ENCODE measurements at regions not wholly inside any gene's neighbourhood (a gene's known extent, or its start where the extent isn't known, plus 50 kb on each side); places are given as distances from the start of the nearest gene placed in this dataset.
"Not testable (repeated sequence)": the region's sequence is repeated elsewhere in the genome, so short reads cannot be mapped to it uniquely, and the experiment has no call there.

GRCh38 chr13:88235441-88235840, 564.3 kb downstream of the SLITRK5 start:
- no peaks in the 10 kb centered on the region for H3K9me3 ChIP-seq (ENCODE audit: control insufficient read depth in 2 of 2, insufficient read depth in 1 of 2, low read length in 1 of 2)
- H3K27me3 ChIP-seq (ENCODE audit: control insufficient read depth in 2 of 2, insufficient read depth in 1 of 2, low read length in 1 of 2) = no peaks in the 10 kb centered on the region
- 95% methylated on average over 2 of the region's 2 CpGs for WGBS
- no peak overlapping the region for H3K4me3 ChIP-seq (ENCODE audit: low read length in 2 of 2)
- H3K36me3 ChIP-seq (ENCODE audit: control insufficient read depth in 2 of 2, insufficient read depth in 2 of 2, low read length in 1 of 2) = no peaks in the 10 kb centered on the region
- DNase-seq (ENCODE audit: low read depth in 6 of 9, low spot score in 9 of 9) = no peak
- H3K27ac ChIP-seq (ENCODE audit: low read depth in 1 of 2, low read length in 1 of 2) = no peak overlapping the region
- no peaks in the 10 kb centered on the region for H3K4me1 ChIP-seq (ENCODE audit: control insufficient read depth in 2 of 2, insufficient read depth in 2 of 2, low read length in 2 of 2)

GRCh38 chr13:88246239-88246638, 575.1 kb downstream of the SLITRK5 start:
- no peaks in the 10 kb centered on the region for H3K27me3 ChIP-seq (ENCODE audit: control insufficient read depth in 2 of 2, insufficient read depth in 1 of 2, low read length in 1 of 2)

GRCh38 chr13:88248393-88248792, 577.2 kb downstream of the SLITRK5 start:
- 89% methylated on average over 4 of the region's 4 CpGs for WGBS

More at GRCh38 chr13:88246239-88246638, 575.1 kb downstream of the SLITRK5 start:
- no peak overlapping the region for H3K27ac ChIP-seq (ENCODE audit: low read depth in 1 of 2, low read length in 1 of 2)
- H3K9me3 ChIP-seq (ENCODE audit: control insufficient read depth in 2 of 2, insufficient read depth in 1 of 2, low read length in 1 of 2) = no peaks in the 10 kb centered on the region
- no peaks in the 10 kb centered on the region for H3K4me1 ChIP-seq (ENCODE audit: control insufficient read depth in 2 of 2, insufficient read depth in 2 of 2, low read length in 2 of 2)
- no peak for DNase-seq (ENCODE audit: low read depth in 6 of 9, low spot score in 9 of 9)
- no peaks in the 10 kb centered on the region for H3K36me3 ChIP-seq (ENCODE audit: control insufficient read depth in 2 of 2, insufficient read depth in 2 of 2, low read length in 1 of 2)
- H3K4me3 ChIP-seq (ENCODE audit: low read length in 2 of 2) = no peak overlapping the region

GRCh38 chr13:88257706-88258105, 586.5 kb downstream of the SLITRK5 start:
- H3K36me3 ChIP-seq (ENCODE audit: control insufficient read depth in 2 of 2, insufficient read depth in 2 of 2, low read length in 1 of 2) = no peaks in the 10 kb centered on the region
- no peak overlapping the region for H3K27ac ChIP-seq (ENCODE audit: low read depth in 1 of 2, low read length in 1 of 2)
- 85% methylated on average over 3 of the region's 3 CpGs for WGBS
- H3K9me3 ChIP-seq (ENCODE audit: control insufficient read depth in 2 of 2, insufficient read depth in 1 of 2, low read length in 1 of 2) = no peaks in the 10 kb centered on the region
- no peak for DNase-seq (ENCODE audit: low read depth in 6 of 9, low spot score in 9 of 9)
- no peak overlapping the region for H3K4me3 ChIP-seq (ENCODE audit: low read length in 2 of 2)
- H3K4me1 ChIP-seq (ENCODE audit: control insufficient read depth in 2 of 2, insufficient read depth in 2 of 2, low read length in 2 of 2) = no peaks in the 10 kb centered on the region
- H3K27me3 ChIP-seq (ENCODE audit: control insufficient read depth in 2 of 2, insufficient read depth in 1 of 2, low read length in 1 of 2) = no peaks in the 10 kb centered on the region

More at GRCh38 chr13:88248393-88248792, 577.2 kb downstream of the SLITRK5 start:
- no peaks in the 10 kb centered on the region for H3K36me3 ChIP-seq (ENCODE audit: control insufficient read depth in 2 of 2, insufficient read depth in 2 of 2, low read length in 1 of 2)
- H3K4me1 ChIP-seq (ENCODE audit: control insufficient read depth in 2 of 2, insufficient read depth in 2 of 2, low read length in 2 of 2) = no peaks in the 10 kb centered on the region
- no peak overlapping the region for H3K4me3 ChIP-seq (ENCODE audit: low read length in 2 of 2)
- no peak overlapping the region for H3K27ac ChIP-seq (ENCODE audit: low read depth in 1 of 2, low read length in 1 of 2)
- H3K9me3 ChIP-seq (ENCODE audit: control insufficient read depth in 2 of 2, insufficient read depth in 1 of 2, low read length in 1 of 2) = no peaks in the 10 kb centered on the region
- H3K27me3 ChIP-seq (ENCODE audit: control insufficient read depth in 2 of 2, insufficient read depth in 1 of 2, low read length in 1 of 2) = no peaks in the 10 kb centered on the region
- DNase-seq (ENCODE audit: low read depth in 6 of 9, low spot score in 9 of 9) = no peak

GRCh38 chr13:88263808-88264207, 592.6 kb downstream of the SLITRK5 start:
- no peaks in the 10 kb centered on the region for H3K4me1 ChIP-seq (ENCODE audit: control insufficient read depth in 2 of 2, insufficient read depth in 2 of 2, low read length in 2 of 2)
- no peaks in the 10 kb centered on the region for H3K36me3 ChIP-seq (ENCODE audit: control insufficient read depth in 2 of 2, insufficient read depth in 2 of 2, low read length in 1 of 2)
- 97% methylated on average over 3 of the region's 3 CpGs for WGBS
- no peaks in the 10 kb centered on the region for H3K27me3 ChIP-seq (ENCODE audit: control insufficient read depth in 2 of 2, insufficient read depth in 1 of 2, low read length in 1 of 2)
- no peak overlapping the region for H3K4me3 ChIP-seq (ENCODE audit: low read length in 2 of 2)
- no peak overlapping the region for H3K27ac ChIP-seq (ENCODE audit: low read depth in 1 of 2, low read length in 1 of 2)
- no peak for DNase-seq (ENCODE audit: low read depth in 6 of 9, low spot score in 9 of 9)
- no peaks in the 10 kb centered on the region for H3K9me3 ChIP-seq (ENCODE audit: control insufficient read depth in 2 of 2, insufficient read depth in 1 of 2, low read length in 1 of 2)

- Histone ChIP-seq H3K4me3 (ENCODE audit: low read length in 2 of 2) (no peak overlapping the region), H3K36me3 (ENCODE audit: control insufficient read depth in 2 of 2, insufficient read depth in 2 of 2, low read length in 1 of 2) (no peaks in the 10 kb centered on the region), H3K4me1 (ENCODE audit: control insufficient read depth in 2 of 2, insufficient read depth in 2 of 2, low read length in 2 of 2) (no peaks in the 10 kb centered on the region)
Observed at GRCh38 chr13:88281841-88282240, 610.7 kb downstream of the SLITRK5 start.

DNA sequence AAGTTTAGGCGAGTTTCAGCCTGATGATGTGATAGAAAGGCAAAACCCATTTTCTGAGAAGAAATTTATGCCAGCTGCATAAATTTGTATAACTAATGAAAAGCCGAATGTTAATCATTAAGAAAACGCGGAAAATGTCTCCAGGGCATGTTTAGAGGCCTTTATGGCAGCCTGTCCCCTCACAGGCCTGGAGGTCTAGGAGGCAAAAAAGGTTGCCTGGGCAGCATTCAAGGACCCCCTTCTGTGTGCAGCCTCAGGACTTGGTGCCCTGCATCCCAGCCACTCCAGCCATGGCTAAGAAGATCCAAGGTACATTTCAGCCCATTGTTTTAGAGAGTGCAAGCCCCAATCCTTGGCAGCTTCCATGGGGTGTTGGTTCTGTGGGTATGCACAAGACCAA, 614.2 kb downstream of the SLITRK5 start:
- Histone ChIP-seq H3K9me3 (ENCODE audit: control insufficient read depth in 2 of 2, insufficient read depth in 1 of 2, low read length in 1 of 2) (peaks cover 3% of the 10 kb centered on the region in 2 donors), H3K27ac (ENCODE audit: low read depth in 1 of 2, low read length in 1 of 2) (no peak overlapping the region), H3K27me3 (ENCODE audit: control insufficient read depth in 2 of 2, insufficient read depth in 1 of 2, low read length in 1 of 2) (no peaks in the 10 kb centered on the region), H3K36me3 (ENCODE audit: control insufficient read depth in 2 of 2, insufficient read depth in 2 of 2, low read length in 1 of 2) (no peaks in the 10 kb centered on the region), H3K4me3 (ENCODE audit: low read length in 2 of 2) (no peak overlapping the region), H3K4me1 (ENCODE audit: control insufficient read depth in 2 of 2, insufficient read depth in 2 of 2, low read length in 2 of 2) (no peaks in the 10 kb centered on the region)
- DNase-seq (ENCODE audit: low read depth in 6 of 9, low spot score in 9 of 9) = no peak
- WGBS = 93% methylated on average over 4 of the region's 4 CpGs

More at GRCh38 chr13:88281841-88282240, 610.7 kb downstream of the SLITRK5 start:
- H3K27me3 ChIP-seq (ENCODE audit: control insufficient read depth in 2 of 2, insufficient read depth in 1 of 2, low read length in 1 of 2) = no peaks in the 10 kb centered on the region
- peaks cover 3% of the 10 kb centered on the region in 2 donors for H3K9me3 ChIP-seq (ENCODE audit: control insufficient read depth in 2 of 2, insufficient read depth in 1 of 2, low read length in 1 of 2)
- no peak overlapping the region for H3K27ac ChIP-seq (ENCODE audit: low read depth in 1 of 2, low read length in 1 of 2)
- no peak for DNase-seq (ENCODE audit: low read depth in 6 of 9, low spot score in 9 of 9)
- 76% methylated on average over 3 of the region's 3 CpGs for WGBS

- H3K27me3 ChIP-seq (ENCODE audit: control insufficient read depth in 2 of 2, insufficient read depth in 1 of 2, low read length in 1 of 2) = no peaks in the 10 kb centered on the region
- no peaks in the 10 kb centered on the region for H3K36me3 ChIP-seq (ENCODE audit: control insufficient read depth in 2 of 2, insufficient read depth in 2 of 2, low read length in 1 of 2)
- peaks cover 2 to 3% of the 10 kb centered on the region in 2 donors for H3K9me3 ChIP-seq (ENCODE audit: control insufficient read depth in 2 of 2, insufficient read depth in 1 of 2, low read length in 1 of 2)
- no peaks in the 10 kb centered on the region for H3K4me1 ChIP-seq (ENCODE audit: control insufficient read depth in 2 of 2, insufficient read depth in 2 of 2, low read length in 2 of 2)
- DNase-seq (ENCODE audit: low read depth in 6 of 9, low spot score in 9 of 9) = no peak
- no peak overlapping the region for H3K4me3 ChIP-seq (ENCODE audit: low read length in 2 of 2)
- 91% methylated on average over 1 of the region's 1 CpG for WGBS
- no peak overlapping the region for H3K27ac ChIP-seq (ENCODE audit: low read depth in 1 of 2, low read length in 1 of 2)
Observed at GRCh38 chr13:88288326-88288725, 617.2 kb downstream of the SLITRK5 start.

- not testable (repeated sequence) for DNase-seq (ENCODE audit: low read depth in 6 of 9, low spot score in 9 of 9); H3K4me3 ChIP-seq (ENCODE audit: low read length in 2 of 2); H3K4me1 ChIP-seq (ENCODE audit: control insufficient read depth in 2 of 2, insufficient read depth in 2 of 2, low read length in 2 of 2); H3K27me3 ChIP-seq (ENCODE audit: control insufficient read depth in 2 of 2, insufficient read depth in 1 of 2, low read length in 1 of 2); H3K27ac ChIP-seq (ENCODE audit: low read depth in 1 of 2, low read length in 1 of 2); H3K36me3 ChIP-seq (ENCODE audit: control insufficient read depth in 2 of 2, insufficient read depth in 2 of 2, low read length in 1 of 2); H3K9me3 ChIP-seq (ENCODE audit: control insufficient read depth in 2 of 2, insufficient read depth in 1 of 2, low read length in 1 of 2)
- WGBS = 97% methylated on average over 26 of the region's 26 CpGs
Observed at GRCh38 chr13:88291731-88292130, 620.6 kb downstream of the SLITRK5 start.

DNA sequence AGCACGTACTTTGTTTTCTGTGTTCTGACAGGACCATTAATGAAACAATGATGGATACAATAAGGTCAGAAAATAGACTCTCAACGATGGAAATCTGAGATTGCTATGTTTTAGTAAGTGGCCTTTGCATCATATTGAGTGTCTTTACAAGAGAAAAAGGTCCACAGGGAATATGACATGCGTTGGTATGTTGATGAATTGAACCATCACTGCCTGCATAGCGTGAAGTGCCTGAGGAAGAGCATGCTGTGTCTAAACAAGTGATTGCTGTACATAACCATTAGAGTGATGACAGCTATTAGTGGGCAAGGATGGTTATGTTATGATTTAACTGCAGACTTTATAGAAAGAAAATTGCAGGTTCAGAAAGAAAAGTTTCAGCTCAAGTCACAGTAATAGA, 623.2 kb downstream of the SLITRK5 start:
- WGBS = 90% methylated on average over 4 of the region's 4 CpGs
- no peak for DNase-seq (ENCODE audit: low read depth in 6 of 9, low spot score in 9 of 9)
- H3K27ac ChIP-seq (ENCODE audit: low read depth in 1 of 2, low read length in 1 of 2) = no peak overlapping the region
- H3K4me1 ChIP-seq (ENCODE audit: control insufficient read depth in 2 of 2, insufficient read depth in 2 of 2, low read length in 2 of 2) = no peaks in the 10 kb centered on the region
- H3K36me3 ChIP-seq (ENCODE audit: control insufficient read depth in 2 of 2, insufficient read depth in 2 of 2, low read length in 1 of 2) = no peaks in the 10 kb centered on the region
- no peaks in the 10 kb centered on the region for H3K27me3 ChIP-seq (ENCODE audit: control insufficient read depth in 2 of 2, insufficient read depth in 1 of 2, low read length in 1 of 2)
- no peak overlapping the region for H3K4me3 ChIP-seq (ENCODE audit: low read length in 2 of 2)
- no peaks in the 10 kb centered on the region for H3K9me3 ChIP-seq (ENCODE audit: control insufficient read depth in 2 of 2, insufficient read depth in 1 of 2, low read length in 1 of 2)

Measured in thymus (tissue), 11 donors.